H9 (cell line): ENCODE measurements at regions not wholly inside any gene's neighbourhood (a gene's known extent, or its start where the extent isn't known, plus 50 kb on each side); places are given as distances from the start of the nearest gene placed in this dataset.

Experiments used
- DNase-seq: peaks from one replicate; pipeline ENCODE4 v3.0.0-alpha.2; 2017
- H2AFZ ChIP-seq: one replicate; pipeline ENCODE4 v1.6.1; 2013; ENCODE audit warnings: mild to moderate bottlenecking, low read length, control low read depth, moderate library complexity
- H2AK5ac ChIP-seq: 2 replicates; pipeline ENCODE4 v1.6.1; 2013; ENCODE audit warnings: low read length, control low read depth, mixed read lengths; ENCODE audit not compliant: insufficient read length
- H2BK120ac ChIP-seq: one replicate; pipeline ENCODE4 v1.6.1; 2013; ENCODE audit warnings: low read depth, mild to moderate bottlenecking, low read length, control low read depth, inconsistent platforms; ENCODE audit not compliant: poor library complexity, severe bottlenecking
- H2BK12ac ChIP-seq: 2 replicates; pipeline ENCODE4 v1.6.1; 2013; ENCODE audit warnings: low read length, control low read depth, mixed read lengths, low read depth; ENCODE audit not compliant: insufficient read length
- H2BK15ac ChIP-seq: 2 replicates; pipeline ENCODE4 v1.6.1; 2013; ENCODE audit warnings: low read depth, low read length, control low read depth
- H2BK20ac ChIP-seq: one replicate; pipeline ENCODE4 v1.6.1; 2013; ENCODE audit warnings: low read depth, mild to moderate bottlenecking, low read length, control low read depth, inconsistent platforms; ENCODE audit not compliant: poor library complexity, severe bottlenecking
- H2BK5ac ChIP-seq: 2 replicates; pipeline ENCODE4 v1.6.1; 2013; ENCODE audit warnings: low read length, control low read depth, mixed read lengths; ENCODE audit not compliant: insufficient read length
- H3K14ac ChIP-seq: 2 replicates; pipeline ENCODE4 v1.6.1; 2013; ENCODE audit warnings: low read length, control low read depth; ENCODE audit not compliant: insufficient read depth
- H3K18ac ChIP-seq: 2 replicates; pipeline ENCODE4 v1.6.1; 2013; ENCODE audit warnings: low read depth, mild to moderate bottlenecking, mixed read lengths, low read length, control low read depth; ENCODE audit not compliant: insufficient read length
- H3K23ac ChIP-seq: 2 replicates; pipeline ENCODE4 v1.6.1; 2013; ENCODE audit warnings: low read length, control low read depth, mixed read lengths, low read depth; ENCODE audit not compliant: insufficient read length
- H3K23me2 ChIP-seq: 2 replicates; pipeline ENCODE4 v1.6.1; 2013; ENCODE audit warnings: low read depth, mild to moderate bottlenecking, mixed read lengths, low read length, control low read depth; ENCODE audit not compliant: insufficient read length, poor library complexity, severe bottlenecking
- H3K27ac ChIP-seq: 2 replicates; pipeline ENCODE4 v1.5.1; 2013; ENCODE audit warnings: low read length, control low read depth, mixed read lengths, low read depth; ENCODE audit not compliant: insufficient read length
- H3K27me3 ChIP-seq: 2 replicates; pipeline ENCODE4 v1.6.1; 2013; ENCODE audit warnings: low read length, control low read depth, inconsistent platforms; ENCODE audit not compliant: insufficient read depth
- H3K4ac ChIP-seq: 2 replicates; pipeline ENCODE4 v1.6.1; 2013; ENCODE audit warnings: low read depth, mild to moderate bottlenecking, control low read depth, inconsistent platforms, low read length, moderate library complexity
- H3K4me1 ChIP-seq: 2 replicates; pipeline ENCODE4 v1.6.1; 2013; ENCODE audit warnings: low read length, control low read depth, inconsistent platforms; ENCODE audit not compliant: insufficient read depth
- H3K4me2 ChIP-seq: 2 replicates; pipeline ENCODE4 v1.6.1; 2013; ENCODE audit warnings: low read length, control low read depth, mixed read lengths; ENCODE audit not compliant: insufficient read length, insufficient read depth
- H3K56ac ChIP-seq: 2 replicates; pipeline ENCODE4 v1.6.1; 2013; ENCODE audit warnings: low read depth, mild to moderate bottlenecking, mixed read lengths, low read length, control low read depth; ENCODE audit not compliant: insufficient read length
- H3K79me1 ChIP-seq: 2 replicates; pipeline ENCODE4 v1.6.1; 2013; ENCODE audit warnings: low read depth, mild to moderate bottlenecking, moderate library complexity, low read length, control low read depth, inconsistent platforms; ENCODE audit not compliant: insufficient read depth, poor library complexity, severe bottlenecking
- H3K79me2 ChIP-seq: 2 replicates; pipeline ENCODE4 v1.6.1; 2013; ENCODE audit warnings: low read length, control low read depth, inconsistent platforms; ENCODE audit not compliant: insufficient read depth
- H3K9ac ChIP-seq: 2 replicates; pipeline ENCODE4 v1.6.1; 2013; ENCODE audit warnings: low read length, control low read depth, mixed read lengths; ENCODE audit not compliant: insufficient read length; ENCODE audit errors: extremely low read depth
- H3K9me3 ChIP-seq: one replicate; pipeline ENCODE4 v1.6.1; 2013; ENCODE audit warnings: low read depth, low read length, inconsistent platforms; ENCODE audit not compliant: control insufficient read depth
- H3T11ph ChIP-seq: one replicate; pipeline ENCODE4 v1.6.1; 2013; ENCODE audit warnings: mild to moderate bottlenecking, low read length, control low read depth, inconsistent platforms
- H4K20me1 ChIP-seq: one replicate; pipeline ENCODE4 v1.6.1; 2013; ENCODE audit not compliant: control insufficient read depth, insufficient read length, insufficient read depth
- H4K5ac ChIP-seq: 2 replicates; pipeline ENCODE4 v1.6.1; 2013; ENCODE audit warnings: low read depth, mild to moderate bottlenecking, mixed read lengths, low read length, control low read depth; ENCODE audit not compliant: insufficient read length
- H4K8ac ChIP-seq: replicated peaks from 2 replicates; pipeline ENCODE4 v1.6.1; 2013; ENCODE audit warnings: low read length, control low read depth, mixed read lengths, low read depth; ENCODE audit not compliant: insufficient read length
- H4K91ac ChIP-seq: 2 replicates; pipeline ENCODE4 v1.6.1; 2013; ENCODE audit warnings: low read depth, mild to moderate bottlenecking, moderate library complexity, mixed read lengths, low read length, control low read depth; ENCODE audit not compliant: insufficient read length
- H3K27ac Mint-ChIP-seq, 3 experiments: 2 replicates in 2 of 3; 3 replicates in 1 of 3; pipeline ENCODE4 v1.8.0; 2020 to 2021; ENCODE audit warnings: mixed read lengths in 3 of 3, mild to moderate bottlenecking in 1 of 3, moderate library complexity in 1 of 3
- H3K27me3 Mint-ChIP-seq: 2 replicates; pipeline ENCODE4 v1.8.0; 2021; ENCODE audit warnings: low read depth, mild to moderate bottlenecking, moderate library complexity, mixed read lengths
- H3K36me3 Mint-ChIP-seq, 3 experiments: 2 replicates in 2 of 3; 3 replicates in 1 of 3; pipeline ENCODE4 v1.8.0; 2020 to 2021; ENCODE audit warnings: low read depth in 3 of 3, mixed read lengths in 3 of 3; ENCODE audit not compliant: insufficient read depth in 1 of 3
- H3K4me1 Mint-ChIP-seq, 2 experiments: 2 replicates each; pipeline ENCODE4 v1.8.0; 2020; ENCODE audit warnings: mixed read lengths in 2 of 2
- H3K4me3 Mint-ChIP-seq, 2 experiments: 2 replicates in 1 of 2; 3 replicates in 1 of 2; pipeline ENCODE4 v1.8.0; 2020 to 2021; ENCODE audit warnings: mild to moderate bottlenecking in 2 of 2, mixed read lengths in 2 of 2, moderate library complexity in 1 of 2
- H3K9me3 Mint-ChIP-seq, 2 experiments: 2 replicates in 1 of 2; 3 replicates in 1 of 2; pipeline ENCODE4 v1.8.0; 2020; ENCODE audit warnings: mild to moderate bottlenecking in 2 of 2, mixed read lengths in 2 of 2, moderate library complexity in 1 of 2
- WGBS: extraction: QIAGEN DNeasy Blood & Tissue Kit; methylation state at CpG from one replicate; pipeline ENCODE4 v1.1.7; 2013; ENCODE audit warnings: missing lambda C conversion rate, low lambda C conversion rate, mixed read lengths; ENCODE audit not compliant: insufficient read length; ENCODE audit errors: extremely low coverage; 5-methylcytosine and 5-hydroxymethylcytosine counted together
- TF ChIP-seq, protein P1 (sequence below): fragments of 200-600 bp; sonication (generic); conservative IDR thresholded peaks from 3 replicates; pipeline ENCODE4 v1.8.0; 2021; ENCODE audit warnings: antibody characterized with exemption, mild to moderate bottlenecking

DNA sequence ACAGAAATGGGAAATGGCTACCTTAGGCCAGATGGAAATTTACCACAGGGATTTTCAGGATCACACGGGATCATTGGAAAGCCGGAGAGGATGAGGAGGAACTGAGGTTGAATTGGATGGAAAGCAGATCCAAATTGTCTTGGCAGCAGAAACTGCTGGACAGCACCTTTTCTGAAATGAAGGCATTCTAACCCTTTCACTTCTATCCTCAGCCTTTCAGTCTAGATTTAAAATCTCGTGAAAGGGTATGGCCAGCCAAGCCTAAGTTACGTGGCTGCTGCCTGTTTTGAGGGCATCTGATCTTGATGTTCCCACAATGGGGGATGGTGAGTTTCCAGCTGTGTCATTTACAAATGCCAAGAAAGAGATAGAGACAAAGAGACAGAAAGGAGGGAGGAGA lies 358.2 kb downstream of the KIF16B start:
- WGBS, result no CpG with 5 or more reads among the region's 4 CpGs
- Histone ChIP-seq H3T11ph (no peak overlapping the region), H3K79me2 (no peaks in the 10 kb centered on the region), H2BK5ac (no peak overlapping the region), H3K27me3 (no peaks in the 10 kb centered on the region), H3K4me1 (no peaks in the 10 kb centered on the region; the same call in 1 of the 2 replicates), H2AK5ac (no peak overlapping the region), H2BK120ac (no peak overlapping the region), H3K9ac (no peak overlapping the region), H2BK20ac (no peak overlapping the region), H3K14ac (no peak overlapping the region), H4K5ac (no peak overlapping the region), H4K8ac (no peak overlapping the region), H2AFZ (no peak overlapping the region), H3K4ac (no peak overlapping the region), H3K79me1 (no peaks in the 10 kb centered on the region), H2BK12ac (no peak overlapping the region), H2BK15ac (no peak overlapping the region), H3K9me3 (no peaks in the 10 kb centered on the region), H3K56ac (no peak overlapping the region), H3K27ac (no peak overlapping the region), H3K23me2 (no peaks in the 10 kb centered on the region), H4K91ac (no peak overlapping the region), H3K18ac (no peak overlapping the region), H4K20me1 (no peaks in the 10 kb centered on the region), H3K4me2 (no peak overlapping the region), H3K23ac (no peak overlapping the region)
- Mint-ChIP-seq H3K27ac (no peak overlapping the region; a peak in 1 of 7 replicates), H3K4me1 (peaks cover 16 to 17% of the 10 kb centered on the region in 2 experiments), H3K27me3 (no peaks in the 10 kb centered on the region), H3K36me3 (peaks cover 0 to 6% (median 0%) of the 10 kb centered on the region in 3 experiments; a peak in 1 of 7 replicates), H3K9me3 (peaks cover 0 to 2% of the 10 kb centered on the region in 2 experiments; a peak in 2 of 5 replicates), H3K4me3 (no peak overlapping the region)
- TF ChIP-seq, protein P1, sequence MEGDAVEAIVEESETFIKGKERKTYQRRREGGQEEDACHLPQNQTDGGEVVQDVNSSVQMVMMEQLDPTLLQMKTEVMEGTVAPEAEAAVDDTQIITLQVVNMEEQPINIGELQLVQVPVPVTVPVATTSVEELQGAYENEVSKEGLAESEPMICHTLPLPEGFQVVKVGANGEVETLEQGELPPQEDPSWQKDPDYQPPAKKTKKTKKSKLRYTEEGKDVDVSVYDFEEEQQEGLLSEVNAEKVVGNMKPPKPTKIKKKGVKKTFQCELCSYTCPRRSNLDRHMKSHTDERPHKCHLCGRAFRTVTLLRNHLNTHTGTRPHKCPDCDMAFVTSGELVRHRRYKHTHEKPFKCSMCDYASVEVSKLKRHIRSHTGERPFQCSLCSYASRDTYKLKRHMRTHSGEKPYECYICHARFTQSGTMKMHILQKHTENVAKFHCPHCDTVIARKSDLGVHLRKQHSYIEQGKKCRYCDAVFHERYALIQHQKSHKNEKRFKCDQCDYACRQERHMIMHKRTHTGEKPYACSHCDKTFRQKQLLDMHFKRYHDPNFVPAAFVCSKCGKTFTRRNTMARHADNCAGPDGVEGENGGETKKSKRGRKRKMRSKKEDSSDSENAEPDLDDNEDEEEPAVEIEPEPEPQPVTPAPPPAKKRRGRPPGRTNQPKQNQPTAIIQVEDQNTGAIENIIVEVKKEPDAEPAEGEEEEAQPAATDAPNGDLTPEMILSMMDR, result no peak
- DNase-seq, result no peak
